ENCODE measurements at regions not wholly inside any gene's neighbourhood (a gene's known extent, or its start where the extent isn't known, plus 50 kb on each side); places are given as distances from the start of the nearest gene placed in this dataset.

DNA sequence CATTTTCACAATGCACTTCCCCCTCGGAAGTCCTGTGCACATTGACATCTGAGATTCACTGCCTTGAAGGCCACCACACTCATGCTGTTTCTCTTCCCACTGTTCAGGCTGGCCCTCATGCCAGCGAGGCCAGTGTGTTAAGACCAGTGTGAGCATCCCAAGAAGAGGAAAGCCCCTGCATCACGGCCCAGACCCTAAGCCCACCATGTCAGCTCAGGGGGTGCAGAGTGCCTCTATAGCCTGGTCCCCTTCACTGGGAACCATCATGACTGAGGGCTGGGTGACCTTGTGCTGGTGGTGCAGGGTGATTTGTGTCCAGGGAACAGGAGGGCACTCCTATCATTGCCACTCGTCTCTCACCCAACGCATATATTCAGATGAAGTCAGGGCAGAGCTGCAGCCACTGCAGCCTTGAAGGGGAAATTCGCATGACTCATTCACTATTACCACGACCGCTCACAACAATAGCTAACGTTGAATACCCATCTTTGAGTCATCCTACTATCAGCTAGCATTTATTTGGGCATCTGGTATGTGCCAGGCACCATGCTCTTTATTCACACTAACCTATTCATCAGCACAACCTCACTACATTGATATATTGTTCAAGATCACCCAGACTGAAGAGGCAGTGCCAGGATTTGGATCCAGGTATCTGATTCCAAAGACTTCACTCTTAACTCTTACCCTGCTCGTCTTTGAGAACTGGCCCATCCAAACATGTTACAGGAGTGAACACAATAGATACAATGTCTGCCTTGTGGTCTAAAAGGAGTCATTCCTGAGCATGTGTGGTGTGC is 58.8 kb upstream of the SLC6A11 start:
- TF ChIP-seq, protein P1, sequence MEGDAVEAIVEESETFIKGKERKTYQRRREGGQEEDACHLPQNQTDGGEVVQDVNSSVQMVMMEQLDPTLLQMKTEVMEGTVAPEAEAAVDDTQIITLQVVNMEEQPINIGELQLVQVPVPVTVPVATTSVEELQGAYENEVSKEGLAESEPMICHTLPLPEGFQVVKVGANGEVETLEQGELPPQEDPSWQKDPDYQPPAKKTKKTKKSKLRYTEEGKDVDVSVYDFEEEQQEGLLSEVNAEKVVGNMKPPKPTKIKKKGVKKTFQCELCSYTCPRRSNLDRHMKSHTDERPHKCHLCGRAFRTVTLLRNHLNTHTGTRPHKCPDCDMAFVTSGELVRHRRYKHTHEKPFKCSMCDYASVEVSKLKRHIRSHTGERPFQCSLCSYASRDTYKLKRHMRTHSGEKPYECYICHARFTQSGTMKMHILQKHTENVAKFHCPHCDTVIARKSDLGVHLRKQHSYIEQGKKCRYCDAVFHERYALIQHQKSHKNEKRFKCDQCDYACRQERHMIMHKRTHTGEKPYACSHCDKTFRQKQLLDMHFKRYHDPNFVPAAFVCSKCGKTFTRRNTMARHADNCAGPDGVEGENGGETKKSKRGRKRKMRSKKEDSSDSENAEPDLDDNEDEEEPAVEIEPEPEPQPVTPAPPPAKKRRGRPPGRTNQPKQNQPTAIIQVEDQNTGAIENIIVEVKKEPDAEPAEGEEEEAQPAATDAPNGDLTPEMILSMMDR (optimal IDR thresholded peaks at IDR 0.05 in 1 of 3, IDR thresholded peaks at IDR 0.05 in 1 of 3, conservative IDR thresholded peaks at IDR 0.05 in 1 of 3; ENCODE audit: extremely low read depth in 1 of 3, insufficient read depth in 2 of 3, low read length in 3 of 3), result no peak
- no peak for TF ChIP-seq EZH2 (IDR thresholded peaks at IDR 0.05; ENCODE audit: low read length)

Measured in keratinocyte (primary cell).